Thyroid gland (tissue), 4 donors: ENCODE measurements at regions not wholly inside any gene's neighbourhood (a gene's known extent, or its start where the extent isn't known, plus 50 kb on each side); places are given as distances from the start of the nearest gene placed in this dataset.

Experiments used
- POLR2A ChIP-seq, 2 donors: fragments of 450-650 bp; IDR thresholded peaks; one replicate each; pipeline ENCODE4 v1.6.1; 2017; ENCODE audit warnings: antibody characterized with exemption in 2 of 2, mild to moderate bottlenecking in 2 of 2, moderate library complexity in 1 of 2
- TF ChIP-seq, protein P1 (sequence below), 6 experiments: fragments of 200-600 bp in 3 of 6; fragments of 450-650 bp in 3 of 6; sonication (generic) in 3 of 6; IDR thresholded peaks; one replicate each; pipeline ENCODE4 v1.5.1; 2016 to 2019; ENCODE audit warnings: antibody characterized with exemption in 6 of 6, mild to moderate bottlenecking in 2 of 6, inconsistent platforms in 1 of 6, moderate library complexity in 1 of 6

DNA sequence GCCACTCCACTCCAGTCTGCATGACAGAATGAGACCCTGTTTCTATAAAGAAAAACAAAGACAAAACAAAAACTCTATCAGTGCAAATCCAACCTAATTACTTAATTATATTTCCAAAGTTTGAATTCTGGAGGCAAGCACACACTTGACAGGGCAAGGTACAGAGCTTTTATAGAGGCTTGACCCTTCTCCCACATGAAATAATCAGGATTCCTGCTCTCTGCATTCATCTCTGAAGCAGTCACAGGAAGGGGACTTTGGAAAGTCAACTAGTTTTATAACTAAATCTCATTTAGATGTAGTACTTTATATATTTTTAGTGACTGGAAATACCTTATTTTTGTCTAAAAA is 91.9 kb upstream of the CHD1 start:
- TF ChIP-seq, protein P1, sequence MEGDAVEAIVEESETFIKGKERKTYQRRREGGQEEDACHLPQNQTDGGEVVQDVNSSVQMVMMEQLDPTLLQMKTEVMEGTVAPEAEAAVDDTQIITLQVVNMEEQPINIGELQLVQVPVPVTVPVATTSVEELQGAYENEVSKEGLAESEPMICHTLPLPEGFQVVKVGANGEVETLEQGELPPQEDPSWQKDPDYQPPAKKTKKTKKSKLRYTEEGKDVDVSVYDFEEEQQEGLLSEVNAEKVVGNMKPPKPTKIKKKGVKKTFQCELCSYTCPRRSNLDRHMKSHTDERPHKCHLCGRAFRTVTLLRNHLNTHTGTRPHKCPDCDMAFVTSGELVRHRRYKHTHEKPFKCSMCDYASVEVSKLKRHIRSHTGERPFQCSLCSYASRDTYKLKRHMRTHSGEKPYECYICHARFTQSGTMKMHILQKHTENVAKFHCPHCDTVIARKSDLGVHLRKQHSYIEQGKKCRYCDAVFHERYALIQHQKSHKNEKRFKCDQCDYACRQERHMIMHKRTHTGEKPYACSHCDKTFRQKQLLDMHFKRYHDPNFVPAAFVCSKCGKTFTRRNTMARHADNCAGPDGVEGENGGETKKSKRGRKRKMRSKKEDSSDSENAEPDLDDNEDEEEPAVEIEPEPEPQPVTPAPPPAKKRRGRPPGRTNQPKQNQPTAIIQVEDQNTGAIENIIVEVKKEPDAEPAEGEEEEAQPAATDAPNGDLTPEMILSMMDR (IDR thresholded peaks at IDR 0.05): no peak
- no peak for TF ChIP-seq POLR2A (IDR thresholded peaks at IDR 0.05)
